GM13977 (cell line): ENCODE measurements at regions not wholly inside any gene's neighbourhood (a gene's known extent, or its start where the extent isn't known, plus 50 kb on each side); places are given as distances from the start of the nearest gene placed in this dataset.

Experiments used
- DNase-seq: peaks from one replicate; pipeline ENCODE4 v3.0.0; 2012; ENCODE audit warnings: low spot score
- in situ Hi-C: fragments of 300-500 bp; cut with MboI; formaldehyde crosslinking; loops from one replicate; pipeline ENCODE4 v1.12.0; 2022; ENCODE audit warnings: low sequenced_read_pairs, low pct_unique_long_range_greater_than_20kb, mixed read lengths, inconsistent platforms; ENCODE audit not compliant: unreplicated experiment
- TF ChIP-seq, protein P1 (sequence below): IDR thresholded peaks from 2 replicates; pipeline ENCODE4 v1.5.1; 2012; ENCODE audit warnings: mild to moderate bottlenecking, control low read depth; ENCODE audit not compliant: insufficient read depth; ENCODE audit errors: extremely low read depth, missing control alignments

DNA sequence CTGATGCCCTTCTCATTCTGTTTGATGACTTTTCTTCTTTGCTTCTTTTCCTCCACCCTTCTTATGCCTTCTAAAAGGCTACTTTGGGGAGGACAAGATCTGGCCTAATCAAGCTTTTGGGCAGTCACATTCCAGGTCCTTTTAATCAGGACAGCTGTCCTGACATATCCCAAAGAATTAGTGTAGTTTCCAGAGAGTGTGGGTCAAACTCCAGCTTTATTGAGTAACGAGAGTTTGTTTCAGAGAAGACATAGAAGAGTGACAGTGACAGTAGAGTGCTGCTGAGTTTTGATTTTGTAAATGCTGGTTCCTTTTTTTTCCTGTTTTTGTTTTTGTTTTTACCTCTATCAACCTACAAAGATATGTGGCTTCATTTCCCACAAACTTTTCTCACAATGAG is 158.4 kb upstream of the SESN3 start:
- no peak for DNase-seq
- in situ Hi-C loops, result no loop called here

DNA sequence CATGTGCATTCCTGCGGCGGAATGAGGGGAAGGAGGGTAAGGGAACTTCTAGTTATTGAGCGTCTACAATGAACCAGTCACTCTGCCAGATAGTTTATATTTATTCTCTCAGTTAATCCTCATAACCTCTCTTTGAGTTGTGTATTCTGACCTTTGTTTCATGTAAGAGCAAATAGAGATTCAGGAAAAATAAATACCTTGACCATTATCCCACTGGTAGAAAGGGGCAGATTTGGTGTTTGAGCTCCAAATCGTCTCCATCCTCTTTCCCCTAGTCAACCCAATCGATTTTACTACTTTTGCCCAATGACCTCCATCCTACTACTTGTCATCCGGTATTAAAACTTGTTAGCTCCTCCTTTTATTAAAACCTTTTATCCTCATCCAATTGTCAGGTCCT is 157.1 kb upstream of the SESN3 start:
- TF ChIP-seq, protein P1, sequence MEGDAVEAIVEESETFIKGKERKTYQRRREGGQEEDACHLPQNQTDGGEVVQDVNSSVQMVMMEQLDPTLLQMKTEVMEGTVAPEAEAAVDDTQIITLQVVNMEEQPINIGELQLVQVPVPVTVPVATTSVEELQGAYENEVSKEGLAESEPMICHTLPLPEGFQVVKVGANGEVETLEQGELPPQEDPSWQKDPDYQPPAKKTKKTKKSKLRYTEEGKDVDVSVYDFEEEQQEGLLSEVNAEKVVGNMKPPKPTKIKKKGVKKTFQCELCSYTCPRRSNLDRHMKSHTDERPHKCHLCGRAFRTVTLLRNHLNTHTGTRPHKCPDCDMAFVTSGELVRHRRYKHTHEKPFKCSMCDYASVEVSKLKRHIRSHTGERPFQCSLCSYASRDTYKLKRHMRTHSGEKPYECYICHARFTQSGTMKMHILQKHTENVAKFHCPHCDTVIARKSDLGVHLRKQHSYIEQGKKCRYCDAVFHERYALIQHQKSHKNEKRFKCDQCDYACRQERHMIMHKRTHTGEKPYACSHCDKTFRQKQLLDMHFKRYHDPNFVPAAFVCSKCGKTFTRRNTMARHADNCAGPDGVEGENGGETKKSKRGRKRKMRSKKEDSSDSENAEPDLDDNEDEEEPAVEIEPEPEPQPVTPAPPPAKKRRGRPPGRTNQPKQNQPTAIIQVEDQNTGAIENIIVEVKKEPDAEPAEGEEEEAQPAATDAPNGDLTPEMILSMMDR, result no peak
- no peak for DNase-seq
- in situ Hi-C loops, result no loop called here

More for the DNA sequence above, 158.4 kb upstream of the SESN3 start:
- TF ChIP-seq, protein P1, result no peak

DNA sequence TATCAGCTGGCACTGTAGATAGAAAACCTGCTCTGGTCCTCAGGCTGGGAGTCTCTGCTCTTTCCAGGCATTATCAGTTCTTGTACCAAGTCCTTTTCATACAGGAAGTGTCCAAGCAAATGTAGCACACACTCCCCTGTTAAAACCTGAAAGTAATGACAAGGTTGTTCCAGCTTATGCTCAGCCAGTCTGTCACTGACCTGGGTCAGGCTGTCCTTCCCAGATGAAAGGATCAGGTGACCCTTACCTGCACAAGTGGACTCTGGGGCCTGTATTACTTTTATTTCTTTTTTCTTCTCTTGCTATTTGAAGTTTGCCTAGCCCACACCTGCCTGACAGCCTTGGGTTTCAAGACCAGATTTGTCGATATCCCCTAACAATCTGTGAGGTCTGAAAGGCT is 156.3 kb upstream of the SESN3 start:
- TF ChIP-seq, protein P1, result no peak
- in situ Hi-C loops, result no loop called here
- DNase-seq, result no peak

DNA sequence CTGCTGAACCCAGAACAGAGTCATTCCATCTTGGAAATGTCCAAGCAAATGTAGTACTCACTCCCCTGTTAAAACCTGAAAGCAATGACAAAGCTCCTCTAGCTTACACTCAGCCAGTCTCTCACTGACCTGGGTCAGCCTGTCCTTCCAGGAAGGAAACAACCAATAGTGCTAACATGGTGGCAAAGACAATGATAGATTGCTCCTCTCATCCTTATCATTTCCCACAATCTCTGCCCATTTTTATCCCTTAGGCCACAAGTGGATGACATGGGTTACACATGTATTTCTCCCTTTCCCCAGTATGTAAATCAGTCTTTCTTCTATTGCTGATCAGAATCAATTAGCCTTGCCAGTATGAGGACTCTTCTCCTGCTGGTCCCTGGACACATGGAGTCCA is 154.6 kb upstream of the SESN3 start:
- in situ Hi-C loops, result no loop called here
- TF ChIP-seq, protein P1, result no peak
- DNase-seq, result no peak

- no peak for DNase-seq
- in situ Hi-C loops, result no loop called here
- TF ChIP-seq, protein P1, result no peak
Measured at GRCh38 chr11:95379479-95379878, 148.5 kb upstream of the SESN3 start.

DNA sequence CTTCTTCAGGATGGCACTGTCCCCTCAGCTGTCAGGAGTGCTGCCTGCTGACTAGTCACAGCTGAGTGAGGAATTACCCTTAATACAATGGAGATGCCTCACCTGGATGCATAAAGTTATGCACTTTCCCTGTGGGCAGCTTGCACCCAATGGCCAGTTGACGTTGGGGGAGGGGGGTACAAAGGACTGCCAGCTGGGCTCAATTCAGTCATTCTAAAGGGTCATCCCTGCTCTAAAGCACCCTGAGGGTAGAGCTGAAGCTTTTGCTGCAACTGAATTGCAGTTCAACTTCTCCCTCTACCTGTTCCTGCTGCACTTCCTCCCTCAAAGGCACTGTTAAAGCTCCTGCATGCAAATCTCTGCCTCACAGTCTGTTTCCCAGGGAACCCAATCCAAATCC is 147.8 kb upstream of the SESN3 start:
- no peak for DNase-seq
- in situ Hi-C loops, result no loop called here
- TF ChIP-seq, protein P1, result no peak

DNA sequence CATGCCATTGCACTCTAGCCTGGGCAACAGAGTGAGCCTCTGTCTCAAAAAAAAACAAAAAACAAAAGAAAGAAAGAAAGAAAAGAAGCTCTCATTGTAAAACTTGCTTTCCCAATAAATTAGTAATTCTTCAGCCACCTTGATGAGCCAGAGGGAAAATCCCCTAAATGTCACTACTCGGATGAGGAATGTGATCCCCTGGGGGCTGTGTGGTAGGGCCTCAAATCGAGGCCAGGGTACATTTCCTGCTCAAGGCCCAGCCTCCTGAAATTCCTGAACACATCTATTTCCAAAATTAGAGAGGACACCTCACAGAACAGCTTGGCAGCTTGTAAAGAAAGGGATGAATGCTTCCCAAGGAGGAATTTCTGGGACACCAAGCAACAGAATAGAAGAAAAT is 147.1 kb upstream of the SESN3 start:
- in situ Hi-C loops, result no loop called here
- TF ChIP-seq, protein P1, result no peak
- DNase-seq, result no peak
